Progenitor cell of endocrine pancreas (in vitro differentiated cells): ENCODE measurements at regions not wholly inside any gene's neighbourhood (a gene's known extent, or its start where the extent isn't known, plus 50 kb on each side); places are given as distances from the start of the nearest gene placed in this dataset.

ENCODE experiments used
- DNase-seq: peaks from one replicate; pipeline ENCODE4 v3.0.0; 2021; ENCODE audit warnings: low spot score; ENCODE audit not compliant: unreplicated experiment
- H3K27ac Mint-ChIP-seq: 2 replicates; pipeline ENCODE4 v1.8.0; 2021; ENCODE audit warnings: mild to moderate bottlenecking, moderate library complexity, mixed read lengths
- H3K27me3 Mint-ChIP-seq: 2 replicates; pipeline ENCODE4 v1.8.0; 2021; ENCODE audit warnings: mixed read lengths
- H3K36me3 Mint-ChIP-seq: 2 replicates; pipeline ENCODE4 v1.8.0; 2022; ENCODE audit warnings: mixed read lengths; ENCODE audit not compliant: insufficient read depth
- H3K4me1 Mint-ChIP-seq: 2 replicates; pipeline ENCODE4 v1.8.0; 2021; ENCODE audit warnings: low read depth, mixed read lengths
- H3K4me3 Mint-ChIP-seq: 2 replicates; pipeline ENCODE4 v1.8.0; 2021; ENCODE audit warnings: low read depth, mild to moderate bottlenecking, moderate library complexity, mixed read lengths
- H3K9me3 Mint-ChIP-seq: 2 replicates; pipeline ENCODE4 v1.8.0; 2021; ENCODE audit warnings: low read depth, mixed read lengths
- CTCF ChIP-seq: fragments of 200-600 bp; sonication (generic); IDR thresholded peaks from one replicate; pipeline ENCODE4 v1.5.0; 2021; ENCODE audit warnings: antibody characterized with exemption, mild to moderate bottlenecking; ENCODE audit not compliant: unreplicated experiment

GRCh38 chr16:14322186-14322585, 251.1 kb downstream of the MRTFB start:
- Mint-ChIP-seq H3K9me3 (no peaks in the 10 kb centered on the region), H3K36me3 (peaks cover 4% of the 10 kb centered on the region), H3K27me3 (no peaks in the 10 kb centered on the region), H3K27ac (peak overlapping the region; percentile 82), H3K4me1 (no peaks in the 10 kb centered on the region), H3K4me3 (no peak overlapping the region)
- no peak for DNase-seq
- no peak for TF ChIP-seq CTCF

- no peaks in the 10 kb centered on the region for H3K4me1 Mint-ChIP-seq
- H3K27me3 Mint-ChIP-seq = no peaks in the 10 kb centered on the region
- no peak for DNase-seq
- no peak overlapping the region for H3K4me3 Mint-ChIP-seq
- TF ChIP-seq CTCF = no peak
- H3K36me3 Mint-ChIP-seq = peaks cover 5% of the 10 kb centered on the region
- H3K9me3 Mint-ChIP-seq = no peaks in the 10 kb centered on the region
- no peak overlapping the region for H3K27ac Mint-ChIP-seq
These were observed 250.4 kb downstream of the MRTFB start for GRCh38 chr16:14321542-14321941.

GRCh38 chr16:14320406-14320805, 249.3 kb downstream of the MRTFB start:
- Mint-ChIP-seq H3K27ac (peak overlapping the region; percentile 10), H3K9me3 (no peaks in the 10 kb centered on the region), H3K4me1 (no peaks in the 10 kb centered on the region)

More at GRCh38 chr16:14320406-14320805, 249.3 kb downstream of the MRTFB start:
- no peak for DNase-seq
- Mint-ChIP-seq H3K36me3 (peaks cover 4% of the 10 kb centered on the region), H3K4me3 (no peak overlapping the region), H3K27me3 (no peaks in the 10 kb centered on the region)
- TF ChIP-seq CTCF = no peak
